H1 (cell line): ENCODE measurements at regions not wholly inside any gene's neighbourhood (a gene's known extent, or its start where the extent isn't known, plus 50 kb on each side); places are given as distances from the start of the nearest gene placed in this dataset.

Experiments used
- CTCF ChIA-PET: fragments of 300-600 bp; sonication (Branson Sonifier 250); formaldehyde crosslinking; loops from one replicate; lab custom pipeline; 2021; ENCODE audit not compliant: partially characterized antibody; lab: Charles Lee
- POLR2A ChIA-PET: fragments of 300-600 bp; sonication (Branson Sonifier 250); formaldehyde crosslinking; loops from one replicate; lab custom pipeline; 2021; ENCODE audit warnings: inconsistent platforms; ENCODE audit not compliant: partially characterized antibody; lab: Charles Lee
- DNase-seq, 2 experiments: peaks; one replicate each; pipeline versions ENCODE4 v3.0.0 to v3.0.0-alpha.2; 2010 to 2022; ENCODE audit warnings: low spot score in 2 of 2, low read depth in 1 of 2, mixed read lengths in 1 of 2
- FAIRE-seq: peaks from 2 replicates; lab custom pipeline; 2011; peaks lifted over from hg19 to GRCh38; lab: Jason Lieb, UNC
- H2AFZ ChIP-seq: 2 replicates; pipeline ENCODE4 v1.8.1; 2012; ENCODE audit warnings: low read length, inconsistent platforms
- H2AK5ac ChIP-seq: 2 replicates; pipeline ENCODE4 v1.6.1; 2013; ENCODE audit warnings: low read depth, low read length
- H2BK120ac ChIP-seq: replicated peaks from 2 replicates; pipeline ENCODE3; 2013; ENCODE audit warnings: low read depth, low read length, inconsistent platforms
- H2BK12ac ChIP-seq: 2 replicates; pipeline ENCODE4 v1.6.1; 2013; ENCODE audit warnings: low read depth, low read length
- H2BK15ac ChIP-seq: 2 replicates; pipeline ENCODE4 v1.6.1; 2013; ENCODE audit warnings: low read length
- H2BK20ac ChIP-seq: 2 replicates; pipeline ENCODE4 v1.6.1; 2013; ENCODE audit warnings: low read length
- H2BK5ac ChIP-seq: 2 replicates; pipeline ENCODE4 v1.6.1; 2013; ENCODE audit warnings: low read depth, low read length
- H3K14ac ChIP-seq: 2 replicates; pipeline ENCODE4 v1.6.1; 2013; ENCODE audit warnings: inconsistent platforms; ENCODE audit not compliant: insufficient read length
- H3K18ac ChIP-seq: 2 replicates; pipeline ENCODE4 v1.6.1; 2013; ENCODE audit warnings: low read length; ENCODE audit errors: extremely low read depth
- H3K23ac ChIP-seq: 2 replicates; pipeline ENCODE4 v1.6.1; 2013; ENCODE audit warnings: inconsistent platforms; ENCODE audit not compliant: insufficient read length
- H3K23me2 ChIP-seq: 2 replicates; pipeline ENCODE4 v1.6.1; 2013; ENCODE audit warnings: low read depth, low read length
- H3K27ac ChIP-seq: 2 replicates; pipeline ENCODE4 v1.6.1; 2011; ENCODE audit warnings: low read depth, low read length, inconsistent platforms
- H3K27me3 ChIP-seq, 4 experiments: replicated peaks in 1 of 4; 1 replicate in 1 of 4; 2 replicates in 3 of 4; pipeline versions ENCODE4 v1.6.1 to v1.8.1; 2011 to 2013; ENCODE audit warnings: low read length in 3 of 4, mild to moderate bottlenecking in 3 of 4, inconsistent platforms in 2 of 4, mixed read lengths in 2 of 4, moderate library complexity in 1 of 4; ENCODE audit not compliant: control insufficient read depth in 3 of 4, insufficient read depth in 3 of 4; ENCODE audit errors: extremely low read depth in 1 of 4
- H3K36me3 ChIP-seq, 4 experiments: 2 replicates each; pipeline versions ENCODE4 v1.6.1 to v1.8.1; 2011 to 2013; ENCODE audit warnings: mild to moderate bottlenecking in 4 of 4, low read length in 3 of 4, moderate library complexity in 2 of 4, control low read depth in 1 of 4, inconsistent platforms in 1 of 4; ENCODE audit not compliant: insufficient read depth in 4 of 4, control insufficient read depth in 2 of 4
- H3K4ac ChIP-seq: replicated peaks from 2 replicates; pipeline ENCODE3; 2013; ENCODE audit warnings: low read length, low read depth, mixed read lengths, inconsistent platforms; ENCODE audit not compliant: insufficient read length
- H3K4me1 ChIP-seq, 4 experiments: replicated peaks in 1 of 4; 1 replicate in 1 of 4; 2 replicates in 3 of 4; pipeline versions ENCODE4 v1.6.1 to v1.8.1; 2011 to 2013; ENCODE audit warnings: low read length in 3 of 4, inconsistent platforms in 2 of 4, mixed read lengths in 1 of 4; ENCODE audit not compliant: insufficient read depth in 4 of 4, control insufficient read depth in 3 of 4
- H3K4me2 ChIP-seq, 2 experiments: 2 replicates each; pipeline versions ENCODE4 v1.6.1 to v1.8.1; 2011 to 2013; ENCODE audit warnings: low read depth in 2 of 2, low read length in 2 of 2, control low read depth in 1 of 2, inconsistent platforms in 1 of 2, mild to moderate bottlenecking in 1 of 2; ENCODE audit not compliant: insufficient read depth in 1 of 2
- H3K4me3 ChIP-seq, 4 experiments: fragments of 200-600, 300-600 bp in 1 of 4; sonication (generic), shearing (Covaris generic), sonication (Bioruptor Twin) in 1 of 4; 2 replicates each; pipeline versions ENCODE4 v1.5.1 to v1.8.1; 2011 to 2016; ENCODE audit warnings: low read length in 4 of 4, low read depth in 3 of 4, control low read depth in 2 of 4, inconsistent platforms in 2 of 4, mild to moderate bottlenecking in 2 of 4, mixed read lengths in 1 of 4, moderate library complexity in 1 of 4; ENCODE audit not compliant: insufficient read depth in 2 of 4; ENCODE audit errors: extremely low read depth in 1 of 4
- H3K56ac ChIP-seq: replicated peaks from 2 replicates; pipeline ENCODE3; 2013; ENCODE audit warnings: low read depth, mild to moderate bottlenecking, mixed read lengths, low read length, inconsistent platforms; ENCODE audit not compliant: insufficient read length
- H3K79me1 ChIP-seq: 2 replicates; pipeline ENCODE4 v1.6.1; 2013; ENCODE audit warnings: low read depth, low read length, control low read depth
- H3K79me2 ChIP-seq, 2 experiments: 2 replicates each; pipeline versions ENCODE4 v1.6.1 to v1.8.1; 2012 to 2013; ENCODE audit warnings: low read length in 2 of 2, mild to moderate bottlenecking in 2 of 2, inconsistent platforms in 1 of 2; ENCODE audit not compliant: insufficient read depth in 2 of 2, control insufficient read depth in 1 of 2
- H3K9ac ChIP-seq, 4 experiments: replicated peaks in 1 of 4; 1 replicate in 1 of 4; 2 replicates in 3 of 4; pipeline versions ENCODE4 v1.6.1 to v1.8.1; 2011 to 2013; ENCODE audit warnings: low read depth in 3 of 4, low read length in 3 of 4, control low read depth in 2 of 4, mild to moderate bottlenecking in 2 of 4, moderate library complexity in 2 of 4, inconsistent platforms in 1 of 4; ENCODE audit errors: extremely low read depth in 1 of 4
- H3K9me3 ChIP-seq, 2 experiments: 2 replicates each; pipeline versions ENCODE4 v1.6.1 to v1.8.1; 2012 to 2013; ENCODE audit warnings: mild to moderate bottlenecking in 2 of 2, moderate library complexity in 2 of 2, control low read depth in 1 of 2, inconsistent platforms in 1 of 2, low read depth in 1 of 2, low read length in 1 of 2, mixed read lengths in 1 of 2; ENCODE audit not compliant: insufficient read depth in 2 of 2
- H4K20me1 ChIP-seq, 2 experiments: replicated peaks in 1 of 2; 2 replicates each; pipeline versions ENCODE3 to v1.8.1; 2011 to 2013; ENCODE audit warnings: inconsistent platforms in 2 of 2, low read length in 2 of 2, mild to moderate bottlenecking in 1 of 2; ENCODE audit not compliant: insufficient read depth in 2 of 2, control insufficient read depth in 1 of 2
- H4K5ac ChIP-seq: 2 replicates; pipeline ENCODE4 v1.6.1; 2013; ENCODE audit warnings: low read length, low read depth, mixed read lengths, inconsistent platforms; ENCODE audit not compliant: insufficient read length
- H4K8ac ChIP-seq: 2 replicates; pipeline ENCODE4 v1.8.0; 2013; ENCODE audit warnings: mild to moderate bottlenecking, moderate library complexity, low read length, inconsistent platforms; ENCODE audit not compliant: insufficient read depth; ENCODE audit errors: extremely low read depth
- H4K91ac ChIP-seq: replicated peaks from 2 replicates; pipeline ENCODE3; 2013; ENCODE audit warnings: low read length, mixed read lengths, inconsistent platforms; ENCODE audit not compliant: insufficient read length
- BCL11A ChIP-seq, 2 experiments: IDR thresholded peaks; one replicate each; pipeline ENCODE4 v1.6.1; 2011; ENCODE audit warnings: low read depth in 2 of 2, low read length in 2 of 2, mild to moderate bottlenecking in 2 of 2
- CBX8 ChIP-seq: fragments of 300-800, 300-1000 bp; sonication (generic); IDR thresholded peaks from 2 replicates; pipeline ENCODE4 v1.7.1; 2016; ENCODE audit warnings: low read depth, low read length, borderline replicate concordance
- CREB1 ChIP-seq: IDR thresholded peaks from 2 replicates; pipeline ENCODE4 v1.6.1; 2012; ENCODE audit warnings: inconsistent platforms
- EZH2 ChIP-seq: fragments of 200-600 bp; sonication (generic); IDR thresholded peaks from 2 replicates; pipeline ENCODE4 v1.7.1; 2012; ENCODE audit warnings: low read depth, mild to moderate bottlenecking, moderate library complexity, low read length, inconsistent platforms; ENCODE audit not compliant: severe bottlenecking
- HDAC2 ChIP-seq, 2 experiments: fragments of 300-600 bp in 1 of 2; sonication (generic) in 1 of 2; IDR thresholded peaks; 2 replicates each; pipeline ENCODE4 v1.6.1; 2011 to 2012; ENCODE audit warnings: low read depth in 2 of 2, low read length in 2 of 2, mild to moderate bottlenecking in 2 of 2, moderate library complexity in 2 of 2, borderline replicate concordance in 1 of 2, inconsistent platforms in 1 of 2
- JUND ChIP-seq: IDR thresholded peaks from 2 replicates; pipeline ENCODE4 v1.6.1; 2011; ENCODE audit warnings: mild to moderate bottlenecking, improper control_type of control experiment, low read length
- NRF1 ChIP-seq: IDR thresholded peaks from 2 replicates; pipeline ENCODE4 v1.6.1; 2011; ENCODE audit warnings: mild to moderate bottlenecking, low read depth, low read length, improper control_type of control experiment
- RBBP5 ChIP-seq: IDR thresholded peaks from 2 replicates; pipeline ENCODE4 v1.7.1; 2012; ENCODE audit warnings: low read depth, mild to moderate bottlenecking, inconsistent platforms, low read length, moderate library complexity, borderline replicate concordance
- TAF1 ChIP-seq: IDR thresholded peaks from 2 replicates; pipeline ENCODE4 v1.6.1; 2011; ENCODE audit warnings: mild to moderate bottlenecking, low read depth, low read length
- USF2 ChIP-seq: IDR thresholded peaks from 2 replicates; pipeline ENCODE4 v1.6.1; 2011; ENCODE audit warnings: low read length, improper control_type of control experiment
- WGBS, 2 experiments: shearing (Covaris generic) in 1 of 2; methylation state at CpG; one replicate each; pipeline versions ENCODE4 v1.1.6 to v1.1.7; 2013 to 2015; ENCODE audit warnings: low lambda C conversion rate in 2 of 2, mixed read lengths in 2 of 2, inconsistent platforms in 1 of 2, low coverage in 1 of 2, missing lambda C conversion rate in 1 of 2; ENCODE audit not compliant: insufficient replicate concordance in 2 of 2, insufficient coverage in 1 of 2, insufficient read length in 1 of 2; ENCODE audit errors: extremely low coverage in 1 of 2, missing lambda C conversion rate in 1 of 2; 5-methylcytosine and 5-hydroxymethylcytosine counted together

GRCh38 chr1:185626344-185626743 lies 107.8 kb upstream of the HMCN1 start:
- no peak overlapping the region for H3K23ac ChIP-seq
- H2BK20ac ChIP-seq = no peak overlapping the region
- H2BK120ac ChIP-seq = no peak overlapping the region
- H3K9ac ChIP-seq = no peak overlapping the region
- no peak overlapping the region for H2BK12ac ChIP-seq
- H3K56ac ChIP-seq = no peak overlapping the region
- CTCF ChIA-PET = interaction anchor here (1.1 to 2.3 kb wide), 2 partner anchors 31 to 44 kb away, joined by 4 to 7 read pairs; no protein-coding TSS in a partner anchor
- H3K18ac ChIP-seq = no peak overlapping the region
- no peaks in the 10 kb centered on the region for H3K9me3 ChIP-seq
- H4K8ac ChIP-seq = no peak overlapping the region; the same call in 1 of the 2 replicates
- DNase-seq = no peak
- no peak overlapping the region for H3K4me2 ChIP-seq
- no peaks in the 10 kb centered on the region for H3K79me2 ChIP-seq
- WGBS, 2 experiments = 94% methylated on average over 3 of the region's 3 CpGs; no CpG with 5 or more reads in 1 of the 2 experiments
- no peaks in the 10 kb centered on the region for H3K27me3 ChIP-seq
- no peak overlapping the region for H3K4me3 ChIP-seq
- no peak overlapping the region for H2BK15ac ChIP-seq
- H2BK5ac ChIP-seq = no peak overlapping the region
- no peak overlapping the region for H4K91ac ChIP-seq
- no peak overlapping the region for H3K4ac ChIP-seq
- H4K5ac ChIP-seq = no peak overlapping the region
- H4K20me1 ChIP-seq = no peaks in the 10 kb centered on the region
- POLR2A ChIA-PET = no interaction called here
- H3K4me1 ChIP-seq = no peaks in the 10 kb centered on the region
- H2AFZ ChIP-seq = no peak overlapping the region
- no peaks in the 10 kb centered on the region for H3K36me3 ChIP-seq
- no peak overlapping the region for H3K14ac ChIP-seq
- H2AK5ac ChIP-seq = no peak overlapping the region
- H3K27ac ChIP-seq = no peak overlapping the region
- FAIRE-seq = no peak
- H3K79me1 ChIP-seq = no peaks in the 10 kb centered on the region
- no peaks in the 10 kb centered on the region; the same call in 1 of the 2 replicates for H3K23me2 ChIP-seq
- TF ChIP-seq CREB1 = no peak
- TF ChIP-seq HDAC2 (IDR thresholded peaks at IDR 0.05; ENCODE audit: borderline replicate concordance in 1 of 2, low read depth in 2 of 2, low read length in 2 of 2) = no peak
- TF ChIP-seq CBX8 = no peak
- no peak for TF ChIP-seq TAF1
- no peak for TF ChIP-seq NRF1
- no peak for TF ChIP-seq USF2
- TF ChIP-seq JUND = no peak
- TF ChIP-seq EZH2 = no peak
- TF ChIP-seq BCL11A (IDR thresholded peaks at IDR 0.05; ENCODE audit: low read depth in 2 of 2, low read length in 2 of 2) = no peak
- no peak for TF ChIP-seq RBBP5
